ENCODE measurements at regions not wholly inside any gene's neighbourhood (a gene's known extent, or its start where the extent isn't known, plus 50 kb on each side); places are given as distances from the start of the nearest gene placed in this dataset.

GRCh38 chr11:127390465-127390864, 389.9 kb upstream of the KIRREL3 start:
- no peak for DNase-seq (ENCODE audit: extremely low read depth, low read depth, low spot score)

DNA sequence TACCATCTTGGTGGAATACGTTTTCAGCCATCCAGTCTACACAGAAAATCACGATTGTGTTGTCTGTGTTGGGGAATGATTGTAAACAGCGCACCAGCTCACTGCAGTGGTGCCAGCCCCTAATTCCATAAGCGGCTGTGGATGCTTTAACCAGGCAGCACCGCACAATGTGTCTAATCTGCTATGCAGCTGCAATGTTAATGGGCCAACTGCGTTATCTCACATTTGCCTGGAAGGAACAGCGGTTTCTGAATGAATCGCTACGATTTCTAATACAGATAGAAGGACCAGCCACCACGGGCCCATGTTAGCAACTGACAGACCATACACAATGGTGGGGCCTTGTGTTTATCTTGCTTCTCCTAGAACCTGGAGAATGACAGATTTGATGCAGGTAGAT, 384.5 kb upstream of the KIRREL3 start:
- DNase-seq (ENCODE audit: extremely low read depth, low read depth, low spot score) = no peak

GRCh38 chr11:127383026-127383425, 382.5 kb upstream of the KIRREL3 start:
- DNase-seq (ENCODE audit: extremely low read depth, low read depth, low spot score) = no peak

DNA sequence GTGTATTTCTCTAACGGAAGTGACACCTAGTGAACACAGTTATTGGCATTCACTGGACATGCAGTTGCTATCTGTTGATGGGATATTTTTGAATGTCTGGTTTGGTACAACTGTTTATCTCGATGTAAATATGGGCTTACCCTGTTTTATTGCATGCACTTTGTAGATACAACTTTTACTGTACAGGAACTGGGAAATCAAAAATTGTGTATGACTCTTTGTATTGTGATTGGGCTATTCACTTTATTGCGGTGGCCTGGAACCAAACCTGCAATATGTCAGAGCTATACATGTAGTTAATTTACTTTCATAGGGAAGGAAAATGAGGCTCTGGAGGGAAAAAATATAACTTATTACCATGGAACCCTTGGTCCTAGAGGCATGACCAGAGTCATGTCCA, 380.7 kb upstream of the KIRREL3 start:
- DNase-seq (ENCODE audit: extremely low read depth, low read depth, low spot score) = no peak

GRCh38 chr11:127379686-127380085, 379.1 kb upstream of the KIRREL3 start:
- no peak for DNase-seq (ENCODE audit: extremely low read depth, low read depth, low spot score)

DNA sequence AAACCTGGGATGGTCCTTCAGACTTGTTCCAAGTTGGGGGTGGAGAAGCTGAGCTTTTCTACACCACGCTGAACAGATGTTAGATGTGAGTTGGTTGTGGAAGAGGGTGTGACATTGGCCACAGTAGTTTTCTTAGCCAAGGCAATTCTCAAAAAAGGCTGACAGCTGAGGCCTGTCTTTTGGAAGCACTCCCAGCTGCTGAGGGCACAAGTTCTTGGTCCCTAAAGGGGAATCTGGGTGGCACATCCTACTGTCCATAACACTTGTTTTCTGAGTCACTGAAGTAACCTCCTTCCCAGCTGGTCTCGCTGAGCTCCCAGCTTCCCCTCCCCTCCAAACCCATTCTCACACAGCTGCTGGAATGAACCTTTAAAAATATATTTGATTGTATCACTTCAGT, 375.7 kb upstream of the KIRREL3 start:
- DNase-seq (ENCODE audit: extremely low read depth, low read depth, low spot score) = no peak

DNA sequence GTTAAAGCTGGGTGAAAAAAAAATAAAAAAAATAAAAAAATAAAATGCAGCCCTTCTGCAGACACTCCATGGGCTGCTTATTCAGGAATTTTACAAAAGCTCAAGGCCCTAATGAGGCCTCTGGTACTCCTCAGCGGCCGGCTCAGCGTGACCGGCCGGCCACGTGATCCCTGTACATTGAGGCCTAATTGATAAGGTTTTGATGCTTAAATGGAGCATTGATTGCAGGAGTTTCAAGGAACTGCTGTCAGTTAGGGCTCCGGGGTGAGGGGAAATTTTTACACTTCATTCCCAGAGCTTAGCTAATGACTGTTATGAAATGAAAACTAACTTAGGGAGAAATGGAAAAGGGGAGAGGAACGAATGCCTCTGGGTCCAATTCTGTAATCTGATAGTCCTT, 368.8 kb upstream of the KIRREL3 start:
- no peak for DNase-seq (ENCODE audit: extremely low read depth, low read depth, low spot score)

GRCh38 chr11:127362754-127363308, 362.3 kb upstream of the KIRREL3 start:
- no peak for DNase-seq (ENCODE audit: extremely low read depth, low read depth, low spot score)

GRCh38 chr11:127358160-127358559, 357.6 kb upstream of the KIRREL3 start:
- DNase-seq (ENCODE audit: extremely low read depth, low read depth, low spot score) = no peak

- DNase-seq (ENCODE audit: extremely low read depth, low read depth, low spot score) = no peak
These were observed 349.9 kb upstream of the KIRREL3 start for GRCh38 chr11:127350476-127350875.

DNA sequence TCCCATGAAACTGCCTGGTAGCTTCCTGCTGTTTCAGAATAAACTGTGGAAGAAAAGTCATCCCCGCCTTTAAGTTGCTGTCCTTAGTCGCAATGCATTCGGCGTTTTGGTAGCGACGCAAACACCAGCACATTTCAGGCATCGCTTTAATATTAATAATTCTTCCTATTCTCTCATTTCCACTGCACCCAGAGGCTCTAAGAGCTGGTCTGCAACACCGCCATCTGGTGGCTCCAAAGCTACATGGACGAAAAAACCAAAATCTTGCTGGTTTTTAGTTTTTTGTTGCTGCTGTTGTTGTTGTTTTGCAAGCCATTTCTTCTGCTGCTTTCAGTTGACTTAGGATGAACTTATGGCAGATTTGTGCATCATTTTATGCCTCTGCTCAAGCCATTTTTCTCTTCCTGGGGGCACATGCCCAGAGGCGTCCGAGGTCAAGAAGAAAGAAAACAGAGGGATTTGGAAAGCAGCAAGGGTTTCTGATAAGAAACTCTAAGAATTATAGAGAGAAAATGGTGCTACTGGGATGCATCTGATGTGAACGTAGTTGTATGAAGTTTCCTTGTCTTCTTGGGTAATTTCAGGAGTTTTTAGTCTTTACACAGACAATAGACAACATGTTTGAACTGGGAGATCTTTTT, 345.4 kb upstream of the KIRREL3 start:
- DNase-seq (ENCODE audit: extremely low read depth, low read depth, low spot score) = no peak

DNA sequence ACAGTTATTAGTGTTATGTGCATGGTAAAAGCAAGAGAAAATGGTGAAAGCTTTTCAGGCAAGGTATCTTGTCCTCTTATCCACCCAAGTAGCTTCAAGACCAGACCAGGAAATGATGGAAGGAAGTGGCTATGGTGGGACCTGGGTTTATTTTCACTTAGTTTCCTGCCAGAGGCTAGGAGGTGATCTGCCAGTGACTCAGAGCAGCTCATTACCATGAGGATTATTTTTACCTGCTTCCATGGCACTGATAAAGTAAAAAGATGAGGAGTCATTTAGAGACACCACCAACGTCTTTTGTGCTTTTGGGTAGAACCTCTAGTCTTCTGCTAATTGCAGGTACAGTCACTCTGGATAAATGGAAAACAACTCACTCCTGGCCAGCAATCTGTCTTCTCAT, 339.9 kb upstream of the KIRREL3 start:
- DNase-seq (ENCODE audit: extremely low read depth, low read depth, low spot score) = no peak

DNA sequence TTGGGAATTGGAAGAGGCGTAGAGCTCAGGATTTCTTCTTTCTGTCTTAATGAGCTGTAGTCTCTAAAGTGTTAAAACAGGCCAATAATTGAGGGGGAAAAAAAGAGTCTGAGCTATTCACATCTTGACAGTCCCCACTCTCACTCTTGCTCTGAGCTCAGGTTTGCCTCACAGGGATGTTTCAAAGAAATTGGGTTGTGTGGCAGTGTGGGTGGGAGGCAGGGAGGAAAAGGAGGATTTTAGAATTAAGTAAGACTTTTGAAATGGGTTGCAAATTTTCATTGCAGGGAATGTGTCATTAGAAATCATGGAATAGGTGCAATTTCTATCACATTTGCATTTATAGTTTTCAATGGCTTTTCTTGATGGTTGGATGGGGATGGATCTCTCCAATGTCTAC, 338.8 kb upstream of the KIRREL3 start:
- DNase-seq (ENCODE audit: extremely low read depth, low read depth, low spot score) = no peak

- no peak for DNase-seq (ENCODE audit: extremely low read depth, low read depth, low spot score)
These were observed 338.1 kb upstream of the KIRREL3 start for GRCh38 chr11:127338380-127339259.

DNA sequence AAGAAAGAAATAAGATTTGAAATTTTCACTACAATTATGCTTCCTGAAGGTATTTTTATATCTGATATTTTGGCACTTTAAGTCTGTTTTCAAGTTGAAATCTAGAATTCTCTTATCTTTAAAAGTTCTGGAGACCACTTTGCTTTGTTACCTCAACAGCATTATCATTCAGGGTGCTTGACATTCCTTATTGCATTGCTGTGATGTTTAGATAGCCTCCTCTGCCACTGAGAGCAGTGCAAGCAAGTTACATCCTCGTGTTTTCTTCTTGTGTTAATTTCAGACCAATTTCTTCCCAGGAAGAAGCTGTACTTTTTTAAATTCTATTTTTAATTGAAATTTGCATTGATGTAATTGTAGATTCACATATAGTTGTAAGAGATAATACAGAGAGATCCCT, 333.9 kb upstream of the KIRREL3 start:
- DNase-seq (ENCODE audit: extremely low read depth, low read depth, low spot score) = no peak

- DNase-seq (ENCODE audit: extremely low read depth, low read depth, low spot score) = no peak
These were observed 332.3 kb upstream of the KIRREL3 start for GRCh38 chr11:127332896-127333295.

DNA sequence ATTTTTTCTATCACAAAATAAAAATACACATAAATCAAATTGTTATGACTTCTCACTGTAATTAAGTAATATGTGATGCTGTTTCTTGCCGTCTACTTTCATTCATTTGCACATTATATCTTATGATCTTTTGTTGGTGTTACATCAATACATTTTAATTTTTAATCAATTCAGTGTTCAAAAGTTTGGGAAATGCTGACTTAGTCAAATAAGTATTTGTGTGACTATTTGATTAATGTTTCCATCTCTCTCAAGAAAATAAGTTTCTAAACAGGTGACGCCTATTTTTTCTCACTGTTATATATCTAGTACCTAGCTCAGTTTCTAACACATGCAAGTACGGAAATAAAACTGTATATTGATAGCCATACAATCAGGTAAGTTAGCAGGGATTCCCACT, 329.5 kb upstream of the KIRREL3 start:
- no peak for DNase-seq (ENCODE audit: extremely low read depth, low read depth, low spot score)

DNA sequence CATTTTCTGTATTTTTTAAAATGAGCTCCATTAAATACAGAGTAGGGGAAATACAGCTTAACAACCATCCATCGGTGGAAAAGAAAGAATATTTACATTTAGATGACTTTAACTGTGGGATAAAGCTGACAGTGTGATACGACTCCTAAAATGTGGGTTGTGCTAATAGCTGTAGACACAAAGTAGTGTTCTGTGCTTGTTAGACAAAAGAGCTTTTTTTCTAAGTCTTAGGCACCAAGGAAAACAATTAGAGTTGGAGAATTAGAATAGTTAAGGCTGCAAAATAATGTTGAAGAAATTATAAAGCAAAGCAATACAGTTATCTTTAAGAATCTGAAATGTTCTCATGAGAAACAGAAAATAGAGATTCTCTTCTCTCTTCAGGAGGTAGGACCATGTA, 307.7 kb upstream of the KIRREL3 start:
- DNase-seq (ENCODE audit: extremely low read depth, low read depth, low spot score) = no peak

DNA sequence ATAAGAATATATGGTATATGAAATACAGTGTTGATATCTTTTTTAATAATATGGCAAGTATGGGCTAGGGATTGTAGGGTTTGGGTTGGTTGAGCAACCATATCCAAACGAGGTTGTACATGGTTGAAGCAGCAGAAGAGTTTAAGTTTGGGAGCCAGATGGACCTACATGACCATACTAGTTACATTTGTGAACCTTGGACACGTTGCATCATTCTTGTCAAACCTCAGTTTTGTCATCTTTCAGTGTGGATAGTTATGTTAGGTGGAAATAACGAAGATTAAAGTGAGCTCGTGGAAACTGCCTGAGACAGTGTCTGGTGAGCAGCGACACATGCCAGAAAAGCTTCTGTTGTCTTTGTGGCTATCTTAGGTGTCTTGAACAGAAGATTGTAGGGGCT, 307.1 kb upstream of the KIRREL3 start:
- DNase-seq (ENCODE audit: extremely low read depth, low read depth, low spot score) = no peak

- no peak for DNase-seq (ENCODE audit: extremely low read depth, low read depth, low spot score)
These were observed 304.1 kb upstream of the KIRREL3 start for GRCh38 chr11:127304634-127305033.

DNA sequence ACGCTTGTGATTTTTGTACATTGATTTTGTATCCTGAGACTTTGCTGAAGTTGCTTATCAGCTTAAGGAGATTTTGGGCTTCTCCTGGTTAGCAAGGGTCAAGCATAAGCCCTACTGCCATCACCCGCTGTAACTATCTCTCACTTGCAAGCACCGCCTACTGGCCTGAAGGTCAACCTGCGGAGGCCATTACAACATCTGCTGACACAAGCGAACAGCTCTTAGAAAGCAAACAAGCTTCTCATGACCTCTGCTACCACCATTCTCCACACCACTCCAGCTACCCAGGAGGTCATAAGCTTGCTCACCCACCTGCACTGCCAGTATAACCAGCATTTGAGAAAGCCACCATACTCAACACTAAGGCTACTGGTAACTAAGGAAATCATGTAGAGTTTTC, 288.4 kb upstream of the KIRREL3 start:
- DNase-seq (ENCODE audit: extremely low read depth, low read depth, low spot score) = no peak

DNA sequence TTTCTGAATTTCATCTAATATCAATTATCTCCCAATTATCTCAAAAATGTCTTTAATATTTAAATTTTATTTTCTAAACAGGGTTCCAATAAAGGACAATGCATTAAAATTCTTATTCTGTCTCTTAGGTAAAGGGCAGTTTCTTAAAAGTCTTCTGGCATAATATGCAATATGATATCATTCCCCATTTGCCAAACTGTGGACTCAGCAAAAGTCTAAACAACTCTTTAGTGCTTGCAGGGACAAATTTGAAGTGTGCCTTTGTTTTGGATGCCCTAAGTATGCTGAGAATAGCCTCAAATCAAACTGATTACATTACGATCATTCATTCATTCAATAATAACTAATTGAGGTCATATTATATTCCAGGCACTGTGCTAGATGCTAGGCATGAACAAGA, 281.0 kb upstream of the KIRREL3 start:
- DNase-seq (ENCODE audit: extremely low read depth, low read depth, low spot score) = no peak
